GM18502 (cell line): ENCODE measurements at regions not wholly inside any gene's neighbourhood (a gene's known extent, or its start where the extent isn't known, plus 50 kb on each side); places are given as distances from the start of the nearest gene placed in this dataset.

ENCODE experiments used
- ATAC-seq: cut with Tn5 transposase; IDR thresholded peaks from one replicate; pipeline ENCODE4 v1.9.1; 2021; ENCODE audit warnings: mild to moderate bottlenecking; ENCODE audit not compliant: unreplicated experiment, poor library complexity

GRCh38 chr6:122524056-122524455, 52.4 kb upstream of the SERINC1 start:
- no peak for ATAC-seq

GRCh38 chr6:122530440-122531046, 58.9 kb upstream of the SERINC1 start:
- ATAC-seq, result peak; percentile 97

GRCh38 chr6:122548281-122548680, 61.9 kb upstream of the PKIB start:
- no peak for ATAC-seq

GRCh38 chr6:122548820-122549219, 61.4 kb upstream of the PKIB start:
- ATAC-seq, result no peak

GRCh38 chr6:122553697-122554096, 56.5 kb upstream of the PKIB start:
- no peak for ATAC-seq

GRCh38 chr6:122555561-122555960, 54.6 kb upstream of the PKIB start:
- ATAC-seq, result no peak

GRCh38 chr6:122558080-122558479, 52.1 kb upstream of the PKIB start:
- no peak for ATAC-seq
